Tibial nerve (tissue), 4 donors: ENCODE measurements at regions not wholly inside any gene's neighbourhood (a gene's known extent, or its start where the extent isn't known, plus 50 kb on each side); places are given as distances from the start of the nearest gene placed in this dataset.

Experiments
- DNase-seq, 2 donors: peaks; one replicate each; pipeline ENCODE4 v3.0.0-alpha.2; 2019; ENCODE audit warnings: low spot score in 2 of 2
- H3K27ac ChIP-seq, 4 donors: fragments of 200-600 bp; sonication (generic) in 3 of 4; one replicate each; pipeline ENCODE4 v1.5.1; 2017 to 2019; ENCODE audit warnings: mild to moderate bottlenecking in 1 of 4
- H3K27me3 ChIP-seq, 2 donors: fragments of 200-600 bp; sonication (generic) in 1 of 2; one replicate each; pipeline versions ENCODE4 v1.5.1 to v1.6.0; 2017 to 2019
- H3K36me3 ChIP-seq, 3 donors: fragments of 200-600 bp; sonication (generic); one replicate each; pipeline ENCODE4 v1.5.1; 2018 to 2019
- H3K4me1 ChIP-seq, 4 donors: fragments of 200-600 bp; sonication (generic) in 3 of 4; one replicate each; pipeline ENCODE4 v1.5.1; 2017 to 2019
- H3K4me3 ChIP-seq, 4 donors: fragments of 200-600 bp; sonication (generic) in 3 of 4; one replicate each; pipeline ENCODE4 v1.5.1; 2017 to 2019; ENCODE audit warnings: mild to moderate bottlenecking in 1 of 4, moderate library complexity in 1 of 4
- H3K9me3 ChIP-seq, 4 donors: fragments of 200-600 bp; sonication (generic) in 3 of 4; one replicate each; pipeline ENCODE4 v1.5.1; 2017 to 2019
- CTCF ChIP-seq, 5 experiments: fragments of 200-600 bp in 3 of 5; fragments of 450-650 bp in 2 of 5; sonication (generic) in 3 of 5; IDR thresholded peaks; one replicate each; pipeline ENCODE4 v1.5.1; 2016 to 2019; ENCODE audit warnings: antibody characterized with exemption in 5 of 5, mild to moderate bottlenecking in 3 of 5, moderate library complexity in 2 of 5
- EP300 ChIP-seq, 2 donors: sonication (generic); formaldehyde crosslinking; IDR thresholded peaks; one replicate each; pipeline ENCODE4 v1.6.1; 2017; ENCODE audit warnings: antibody characterized with exemption in 2 of 2, mild to moderate bottlenecking in 1 of 2
- POLR2A ChIP-seq, 2 donors: fragments of 450-650 bp; IDR thresholded peaks; one replicate each; pipeline ENCODE4 v1.6.1; 2017; ENCODE audit warnings: antibody characterized with exemption in 2 of 2, mild to moderate bottlenecking in 2 of 2, moderate library complexity in 2 of 2
- WGBS, 2 donors: methylation state at CpG; one replicate each; pipeline ENCODE4 v1.1.5; 2018; 5-methylcytosine and 5-hydroxymethylcytosine counted together

GRCh38 chr18:78319264-78319663 is 660.4 kb upstream of the SALL3 start:
- Histone ChIP-seq H3K36me3 (no peaks in the 10 kb centered on the region), H3K4me3 (no peak overlapping the region), H3K27me3 (no peaks in the 10 kb centered on the region), H3K4me1 (no peaks in the 10 kb centered on the region), H3K27ac (no peak overlapping the region), H3K9me3 (no peaks in the 10 kb centered on the region)
- 86 to 88% methylated on average over 15 of the region's 15 CpGs for WGBS, 2 donors
- TF ChIP-seq POLR2A (IDR thresholded peaks at IDR 0.05), result no peak
- no peak for TF ChIP-seq EP300 (IDR thresholded peaks at IDR 0.05)
- no peak for TF ChIP-seq CTCF (IDR thresholded peaks at IDR 0.05)
- DNase-seq, result no peak

- WGBS, 2 donors, result 84 to 89% methylated on average over 10 of the region's 10 CpGs
- TF ChIP-seq CTCF (IDR thresholded peaks at IDR 0.05) (no peak), EP300 (IDR thresholded peaks at IDR 0.05) (no peak), POLR2A (IDR thresholded peaks at IDR 0.05) (no peak)
- H3K9me3 ChIP-seq, result no peaks in the 10 kb centered on the region
These were observed 659.7 kb upstream of the SALL3 start for GRCh38 chr18:78319961-78320360.

GRCh38 chr18:78321402-78321801 is 658.2 kb upstream of the SALL3 start:
- Histone ChIP-seq H3K27ac (no peak overlapping the region), H3K4me1 (no peaks in the 10 kb centered on the region)

More at GRCh38 chr18:78319961-78320360, 659.7 kb upstream of the SALL3 start:
- Histone ChIP-seq H3K4me1 (no peaks in the 10 kb centered on the region), H3K4me3 (no peak overlapping the region), H3K36me3 (no peaks in the 10 kb centered on the region), H3K27ac (no peak overlapping the region), H3K27me3 (no peaks in the 10 kb centered on the region)
- DNase-seq, result no peak

GRCh38 chr18:78323453-78324197 is 656.0 kb upstream of the SALL3 start:
- Histone ChIP-seq H3K4me3 (no peak overlapping the region), H3K36me3 (no peaks in the 10 kb centered on the region), H3K27me3 (no peaks in the 10 kb centered on the region), H3K27ac (no peak overlapping the region), H3K4me1 (no peaks in the 10 kb centered on the region), H3K9me3 (no peaks in the 10 kb centered on the region)
- TF ChIP-seq POLR2A (IDR thresholded peaks at IDR 0.05) (no peak), EP300 (IDR thresholded peaks at IDR 0.05) (no peak), CTCF (IDR thresholded peaks at IDR 0.05) (no peak)
- DNase-seq, result no peak
- WGBS, 2 donors, result 65 to 75% methylated on average over 14 of the region's 14 CpGs

More at GRCh38 chr18:78321402-78321801, 658.2 kb upstream of the SALL3 start:
- TF ChIP-seq POLR2A (IDR thresholded peaks at IDR 0.05), result no peak
- no peak for TF ChIP-seq CTCF (IDR thresholded peaks at IDR 0.05)
- no peak for TF ChIP-seq EP300 (IDR thresholded peaks at IDR 0.05)
- Histone ChIP-seq H3K9me3 (no peaks in the 10 kb centered on the region), H3K36me3 (no peaks in the 10 kb centered on the region), H3K27me3 (no peaks in the 10 kb centered on the region), H3K4me3 (no peak overlapping the region)
- no peak for DNase-seq
- 74 to 77% methylated on average over 6 of the region's 6 CpGs for WGBS, 2 donors

- no peak for TF ChIP-seq CTCF (IDR thresholded peaks at IDR 0.05)
- no peak for TF ChIP-seq EP300 (IDR thresholded peaks at IDR 0.05)
- Histone ChIP-seq H3K27ac (no peak overlapping the region), H3K9me3 (no peaks in the 10 kb centered on the region), H3K27me3 (no peaks in the 10 kb centered on the region), H3K4me3 (no peak overlapping the region), H3K4me1 (no peaks in the 10 kb centered on the region), H3K36me3 (no peaks in the 10 kb centered on the region)
- 87% methylated on average over 8 of the region's 8 CpGs for WGBS, 2 donors
- DNase-seq, result no peak
These were observed 652.0 kb upstream of the SALL3 start for GRCh38 chr18:78327643-78328042.
